ENCODE measurements at regions not wholly inside any gene's neighbourhood (a gene's known extent, or its start where the extent isn't known, plus 50 kb on each side); places are given as distances from the start of the nearest gene placed in this dataset.

- no peak overlapping the region for H3K27ac ChIP-seq (ENCODE audit: insufficient read depth, low read depth, low read length)
- no peaks in the 10 kb centered on the region for H3K9me1 ChIP-seq (replicated peaks; ENCODE audit: control insufficient read depth, extremely low read depth, insufficient read depth, low read length)
- no peaks in the 10 kb centered on the region for H3K4me1 ChIP-seq (ENCODE audit: control insufficient read depth, extremely low read depth, insufficient read depth, low read length)
- ChIA-PET CTCF (no interaction called here), POLR2A (no interaction called here)
- TF ChIP-seq POLR2A (IDR thresholded peaks at IDR 0.05; ENCODE audit: low read depth, low read length) = no peak
- no peak for TF ChIP-seq MAX (IDR thresholded peaks at IDR 0.05; ENCODE audit: insufficient read depth, insufficient read length)
- no peak for TF ChIP-seq EZH2 (IDR thresholded peaks at IDR 0.05; ENCODE audit: borderline replicate concordance, low read depth, low read length, severe bottlenecking)
- TF ChIP-seq JUN (IDR thresholded peaks at IDR 0.05; ENCODE audit: borderline replicate concordance, insufficient read depth, insufficient read length, low read depth) = no peak
- no peak for TF ChIP-seq POLR2AphosphoS5 (IDR thresholded peaks at IDR 0.05; ENCODE audit: insufficient read depth, low read depth, low read length)
- TF ChIP-seq CTCF (IDR thresholded peaks at IDR 0.05; ENCODE audit: extremely low read depth in 1 of 2, insufficient read depth in 1 of 2, low read depth in 1 of 2, low read length in 2 of 2) = no peak
- no peak for TF ChIP-seq FOS (IDR thresholded peaks at IDR 0.05; ENCODE audit: borderline replicate concordance, insufficient read depth, low read length)
- no peak for TF ChIP-seq GATA2 (IDR thresholded peaks at IDR 0.05; ENCODE audit: insufficient read depth, insufficient read length, low read depth, low read length)
- TF ChIP-seq MYC (IDR thresholded peaks at IDR 0.05; ENCODE audit: low read depth, low read length) = no peak
- intact Hi-C loops (cut with micrococcal nuclease) (loop anchor here (10.0 kb wide), 1 partner anchor 418 kb away; no protein-coding TSS in a partner anchor), dilution Hi-C loops (cut with MboI; ENCODE audit: extremely low pct_ligation_motif_present, low sequenced_read_pairs) (no loop called here)
- DNase-seq (ENCODE audit: low read depth, low spot score) (no peak), FAIRE-seq (no peak)
- no peak overlapping the region for H2AFZ ChIP-seq (ENCODE audit: low read depth, low read length)
- no peaks in the 10 kb centered on the region for H4K20me1 ChIP-seq (replicated peaks; ENCODE audit: control insufficient read depth, extremely low read depth, insufficient read depth, low read length)
- H3K9me3 ChIP-seq (replicated peaks; ENCODE audit: control insufficient read depth, insufficient read depth, low read length) = no peaks in the 10 kb centered on the region
- no peak overlapping the region for H3K9ac ChIP-seq (replicated peaks; ENCODE audit: extremely low read depth, insufficient read depth, low read length)
- no peaks in the 10 kb centered on the region for H3K36me3 ChIP-seq (ENCODE audit: control insufficient read depth in 2 of 2, extremely low read depth in 1 of 2, insufficient read depth in 2 of 2, low read length in 2 of 2)
- no TSS peak for BruUV-seq (replicated peaks)
- H3K27me3 ChIP-seq (ENCODE audit: control insufficient read depth in 2 of 2, insufficient read depth in 2 of 2, low read length in 2 of 2) = peaks cover 0 to 5% of the 10 kb centered on the region in 2 experiments
- H3K79me2 ChIP-seq (ENCODE audit: control insufficient read depth, insufficient read depth, low read length) = no peaks in the 10 kb centered on the region
- H3K4me3 ChIP-seq (replicated peaks in 1 of 3; ENCODE audit: insufficient read depth in 1 of 3, low read depth in 1 of 3, low read length in 3 of 3) = no peak overlapping the region
- H3K4me2 ChIP-seq (ENCODE audit: insufficient read depth, low read length) = no peak overlapping the region
Observed at GRCh38 chr7:133132906-133133305, 51.0 kb upstream of the CHCHD3 start.
